ENCODE measurements at regions not wholly inside any gene's neighbourhood (a gene's known extent, or its start where the extent isn't known, plus 50 kb on each side); places are given as distances from the start of the nearest gene placed in this dataset.
A peak's percentile ranks its signal among the peaks of the same experiment; 100 is the strongest.

- Mint-ChIP-seq H3K27ac (no peak overlapping the region), H3K4me1 (peaks cover 0 to 4% (median 1%) of the 10 kb centered on the region in 4 donors), H3K36me3 (no peaks in the 10 kb centered on the region), H3K27me3 (peaks cover 0 to 3% (median 1%) of the 10 kb centered on the region in 5 donors), H3K4me3 (no peak overlapping the region), H3K9me3 (no peaks in the 10 kb centered on the region)
- no peak for DNase-seq
- POLR2A ChIA-PET = no interaction called here
- ATAC-seq = no peak
These were observed 110.1 kb downstream of the RPL27A start for GRCh38 chr11:8792710-8793109.

GRCh38 chr11:8793114-8793777 lies 110.7 kb downstream of the RPL27A start:
- POLR2A ChIA-PET = no interaction called here
- Mint-ChIP-seq H3K27ac (no peak overlapping the region), H3K4me1 (peaks cover 0 to 3% (median 1%) of the 10 kb centered on the region in 4 donors), H3K36me3 (no peaks in the 10 kb centered on the region), H3K4me3 (no peak overlapping the region), H3K27me3 (peaks cover 0 to 9% (median 4%) of the 10 kb centered on the region in 5 donors), H3K9me3 (no peaks in the 10 kb centered on the region)
- DNase-seq = no peak
- ATAC-seq = no peak

- no peaks in the 10 kb centered on the region for H3K36me3 Mint-ChIP-seq
- DNase-seq = no peak
- H3K9me3 Mint-ChIP-seq = no peaks in the 10 kb centered on the region
- POLR2A ChIA-PET = no interaction called here
- no peak overlapping the region for H3K27ac Mint-ChIP-seq
- no peaks in the 10 kb centered on the region for H3K4me1 Mint-ChIP-seq
- peaks cover 0 to 11% (median 4%) of the 10 kb centered on the region in 5 donors for H3K27me3 Mint-ChIP-seq
- ATAC-seq = no peak
- no peak overlapping the region for H3K4me3 Mint-ChIP-seq
These were observed 111.5 kb downstream of the RPL27A start for GRCh38 chr11:8794126-8794525.

GRCh38 chr11:8794677-8795103 lies 112.1 kb downstream of the RPL27A start:
- no peak overlapping the region for H3K4me3 Mint-ChIP-seq
- ATAC-seq (no peak), DNase-seq (no peak)
- no peaks in the 10 kb centered on the region for H3K4me1 Mint-ChIP-seq
- H3K27me3 Mint-ChIP-seq = peaks cover 0 to 11% (median 4%) of the 10 kb centered on the region in 5 donors
- H3K36me3 Mint-ChIP-seq = no peaks in the 10 kb centered on the region
- POLR2A ChIA-PET = no interaction called here
- H3K27ac Mint-ChIP-seq = no peak overlapping the region
- no peaks in the 10 kb centered on the region for H3K9me3 Mint-ChIP-seq

- H3K36me3 Mint-ChIP-seq = no peaks in the 10 kb centered on the region
- H3K27ac Mint-ChIP-seq = no peak overlapping the region
- H3K27me3 Mint-ChIP-seq = peaks cover 0 to 11% (median 4%) of the 10 kb centered on the region in 5 donors
- H3K4me3 Mint-ChIP-seq = no peak overlapping the region
- no peaks in the 10 kb centered on the region for H3K4me1 Mint-ChIP-seq
- POLR2A ChIA-PET = no interaction called here
- no peak for DNase-seq
- H3K9me3 Mint-ChIP-seq = no peaks in the 10 kb centered on the region
- no peak for ATAC-seq
These were observed 114.0 kb upstream of the AKIP1 start for GRCh38 chr11:8796941-8797340.

- POLR2A ChIA-PET = no interaction called here
- no peaks in the 10 kb centered on the region for H3K9me3 Mint-ChIP-seq
These were observed 111.7 kb upstream of the AKIP1 start for GRCh38 chr11:8799273-8799672.

GRCh38 chr11:8800520-8801110 lies 110.4 kb upstream of the AKIP1 start:
- DNase-seq (no peak), ATAC-seq (no peak)
- Mint-ChIP-seq H3K27ac (peak overlapping the region in 1 of 10 donors; percentile 74), H3K4me1 (no peaks in the 10 kb centered on the region), H3K27me3 (peaks cover 0 to 11% (median 6%) of the 10 kb centered on the region in 5 donors), H3K9me3 (no peaks in the 10 kb centered on the region), H3K36me3 (no peaks in the 10 kb centered on the region), H3K4me3 (no peak overlapping the region)
- POLR2A ChIA-PET = no interaction called here

More at GRCh38 chr11:8799273-8799672, 111.7 kb upstream of the AKIP1 start:
- H3K27ac Mint-ChIP-seq = no peak overlapping the region
- H3K36me3 Mint-ChIP-seq = no peaks in the 10 kb centered on the region
- DNase-seq (no peak), ATAC-seq (no peak)
- H3K4me1 Mint-ChIP-seq = no peaks in the 10 kb centered on the region
- H3K4me3 Mint-ChIP-seq = no peak overlapping the region
- peaks cover 0 to 11% (median 4%) of the 10 kb centered on the region in 5 donors for H3K27me3 Mint-ChIP-seq

GRCh38 chr11:8801121-8801520 lies 109.9 kb upstream of the AKIP1 start:
- Mint-ChIP-seq H3K36me3 (no peaks in the 10 kb centered on the region), H3K4me3 (no peak overlapping the region), H3K27ac (peak overlapping the region in 1 of 10 donors; percentile 74), H3K9me3 (no peaks in the 10 kb centered on the region), H3K27me3 (peaks cover 0 to 11% (median 6%) of the 10 kb centered on the region in 5 donors), H3K4me1 (no peaks in the 10 kb centered on the region)
- POLR2A ChIA-PET = no interaction called here
- no peak for DNase-seq
- ATAC-seq = no peak

GRCh38 chr11:8802251-8802650 lies 108.7 kb upstream of the AKIP1 start:
- Mint-ChIP-seq H3K27me3 (peaks cover 0 to 11% (median 6%) of the 10 kb centered on the region in 5 donors), H3K27ac (no peak overlapping the region), H3K36me3 (no peaks in the 10 kb centered on the region), H3K9me3 (no peaks in the 10 kb centered on the region), H3K4me3 (no peak overlapping the region), H3K4me1 (no peaks in the 10 kb centered on the region)
- POLR2A ChIA-PET = no interaction called here
- DNase-seq = no peak
- no peak for ATAC-seq

GRCh38 chr11:8803973-8804372 lies 107.0 kb upstream of the AKIP1 start:
- DNase-seq (no peak), ATAC-seq (no peak)
- no peaks in the 10 kb centered on the region for H3K9me3 Mint-ChIP-seq

GRCh38 chr11:8805296-8805695 lies 105.7 kb upstream of the AKIP1 start:
- Mint-ChIP-seq H3K27me3 (peaks cover 3 to 18% (median 7%) of the 10 kb centered on the region in 5 donors), H3K9me3 (no peaks in the 10 kb centered on the region), H3K4me1 (peaks cover 1 to 5% (median 2%) of the 10 kb centered on the region in 4 donors), H3K4me3 (no peak overlapping the region), H3K27ac (no peak overlapping the region), H3K36me3 (no peaks in the 10 kb centered on the region)
- no peak for DNase-seq
- POLR2A ChIA-PET = no interaction called here
- no peak for ATAC-seq

More at GRCh38 chr11:8803973-8804372, 107.0 kb upstream of the AKIP1 start:
- H3K27me3 Mint-ChIP-seq = peaks cover 0 to 10% (median 3%) of the 10 kb centered on the region in 5 donors
- no peak overlapping the region for H3K4me3 Mint-ChIP-seq
- H3K36me3 Mint-ChIP-seq = no peaks in the 10 kb centered on the region
- no peaks in the 10 kb centered on the region for H3K4me1 Mint-ChIP-seq
- H3K27ac Mint-ChIP-seq = no peak overlapping the region
- POLR2A ChIA-PET = no interaction called here

GRCh38 chr11:8806974-8807373 lies 104.0 kb upstream of the AKIP1 start:
- Mint-ChIP-seq H3K27me3 (peaks cover 10 to 26% (median 12%) of the 10 kb centered on the region in 5 donors), H3K36me3 (no peaks in the 10 kb centered on the region), H3K9me3 (no peaks in the 10 kb centered on the region), H3K4me1 (peaks cover 6 to 10% (median 8%) of the 10 kb centered on the region in 4 donors), H3K4me3 (no peak overlapping the region), H3K27ac (no peak overlapping the region)
- ATAC-seq = no peak
- POLR2A ChIA-PET = no interaction called here
- DNase-seq = no peak

GRCh38 chr11:8807544-8808225 lies 103.3 kb upstream of the AKIP1 start:
- no peak overlapping the region for H3K4me3 Mint-ChIP-seq
- DNase-seq = no peak
- POLR2A ChIA-PET = no interaction called here
- no peak overlapping the region for H3K27ac Mint-ChIP-seq
- peaks cover 10 to 26% (median 12%) of the 10 kb centered on the region in 5 donors for H3K27me3 Mint-ChIP-seq
- no peaks in the 10 kb centered on the region for H3K36me3 Mint-ChIP-seq
- H3K9me3 Mint-ChIP-seq = no peaks in the 10 kb centered on the region
- H3K4me1 Mint-ChIP-seq = peaks cover 6 to 10% (median 8%) of the 10 kb centered on the region in 4 donors
- ATAC-seq = no peak
